Activated T-cell treated with anti-CD3 and anti-CD28 coated beads for 1 hour (primary cell): ENCODE measurements at regions not wholly inside any gene's neighbourhood (a gene's known extent, or its start where the extent isn't known, plus 50 kb on each side); places are given as distances from the start of the nearest gene placed in this dataset.
A peak's percentile ranks its signal among the peaks of the same experiment; 100 is the strongest.

Source experiments
- DNase-seq: peaks from one replicate; pipeline ENCODE4 v3.0.0-alpha.2; 2020; ENCODE audit warnings: low read depth

DNA sequence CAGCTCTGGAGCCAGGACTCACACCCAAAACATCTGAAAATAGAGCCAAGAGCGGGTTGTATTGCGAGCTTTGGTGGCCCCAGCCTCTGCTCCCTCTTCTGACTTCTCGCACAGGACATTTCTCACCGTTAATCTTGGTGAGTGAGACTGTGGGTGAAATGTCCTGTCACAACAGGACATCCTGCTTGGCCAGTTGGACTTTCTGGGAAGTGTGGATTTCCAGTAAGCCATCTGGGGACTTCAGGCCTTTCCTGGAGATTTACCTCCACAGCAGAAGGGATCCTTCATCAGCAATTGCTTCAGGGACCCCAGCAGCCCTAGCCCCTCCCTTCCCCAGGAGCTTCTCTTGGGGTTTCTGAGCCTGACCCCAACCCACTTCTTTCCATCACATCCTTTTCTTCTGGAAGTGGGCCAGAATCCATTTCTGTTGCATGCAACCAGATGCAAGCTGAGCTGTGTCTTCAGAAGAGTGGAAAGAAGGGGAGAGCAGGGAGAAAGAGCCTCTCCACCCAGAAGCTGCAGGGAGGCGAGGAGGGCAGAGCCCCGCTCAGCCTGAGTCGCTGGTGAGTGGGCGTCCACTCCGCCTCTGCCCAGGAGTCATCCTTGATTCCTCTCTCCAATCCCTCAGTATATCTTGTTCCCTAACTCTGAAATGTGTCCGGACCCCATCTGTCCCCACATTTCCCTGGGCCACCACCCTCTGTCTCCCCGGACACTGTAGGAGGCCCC lies 50.3 kb upstream of the GADD45G start:
- no peak for DNase-seq

DNA sequence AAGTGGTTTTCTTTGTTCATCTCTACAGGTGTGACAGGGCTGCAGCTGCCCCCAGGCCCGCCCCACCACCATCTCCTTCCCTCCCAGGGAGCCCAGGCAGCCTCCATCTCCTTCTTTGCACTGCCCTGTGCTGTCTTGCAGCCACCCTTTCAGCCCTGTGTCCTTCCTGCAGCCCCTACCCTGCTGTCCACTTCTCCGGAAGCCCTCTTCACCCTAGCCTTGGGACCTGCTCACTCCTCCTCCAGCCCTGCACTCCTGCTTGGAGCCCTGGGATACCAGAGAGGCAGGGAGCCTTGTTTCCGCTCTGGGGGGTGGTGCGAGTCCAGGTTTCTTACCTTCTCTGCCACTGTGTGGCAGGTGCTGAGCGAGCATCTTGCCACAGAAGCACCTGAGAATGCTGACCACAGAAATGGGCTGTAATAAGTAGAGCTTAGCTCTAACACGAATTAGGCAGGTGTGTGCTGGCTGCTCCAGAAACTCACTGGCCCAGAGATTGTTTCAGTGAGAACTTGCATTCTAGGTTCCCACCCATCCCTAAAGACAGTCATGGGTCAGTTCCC lies 51.3 kb upstream of the GADD45G start:
- no peak for DNase-seq

DNA sequence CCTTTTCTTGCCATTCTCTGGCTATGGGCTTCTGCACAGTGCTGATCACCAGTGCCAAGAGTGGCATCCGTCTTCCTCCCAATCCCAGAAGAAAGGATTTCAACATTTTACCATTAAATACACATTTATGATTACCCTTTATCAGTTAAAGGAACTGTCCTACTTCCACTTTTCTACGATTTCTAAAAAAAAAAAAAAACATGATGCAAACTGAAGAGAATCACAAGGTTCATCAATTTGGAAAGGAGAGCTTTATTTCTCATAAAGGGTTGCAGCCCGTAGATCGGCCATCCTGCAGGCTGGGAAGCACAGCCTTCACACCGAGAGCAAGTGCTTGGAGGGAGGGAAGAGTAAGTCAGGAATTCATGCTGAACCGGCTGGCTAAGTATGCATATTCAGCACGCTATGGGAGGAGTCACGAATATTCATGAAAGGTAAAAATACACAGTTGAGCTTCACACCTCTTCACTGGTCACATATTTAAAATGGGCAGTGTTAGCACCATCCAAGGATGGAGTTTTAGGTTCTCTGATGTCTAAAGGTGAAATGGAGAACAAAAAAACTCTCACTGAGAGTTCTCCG lies 52.5 kb upstream of the SEMA4D start:
- no peak for DNase-seq

DNA sequence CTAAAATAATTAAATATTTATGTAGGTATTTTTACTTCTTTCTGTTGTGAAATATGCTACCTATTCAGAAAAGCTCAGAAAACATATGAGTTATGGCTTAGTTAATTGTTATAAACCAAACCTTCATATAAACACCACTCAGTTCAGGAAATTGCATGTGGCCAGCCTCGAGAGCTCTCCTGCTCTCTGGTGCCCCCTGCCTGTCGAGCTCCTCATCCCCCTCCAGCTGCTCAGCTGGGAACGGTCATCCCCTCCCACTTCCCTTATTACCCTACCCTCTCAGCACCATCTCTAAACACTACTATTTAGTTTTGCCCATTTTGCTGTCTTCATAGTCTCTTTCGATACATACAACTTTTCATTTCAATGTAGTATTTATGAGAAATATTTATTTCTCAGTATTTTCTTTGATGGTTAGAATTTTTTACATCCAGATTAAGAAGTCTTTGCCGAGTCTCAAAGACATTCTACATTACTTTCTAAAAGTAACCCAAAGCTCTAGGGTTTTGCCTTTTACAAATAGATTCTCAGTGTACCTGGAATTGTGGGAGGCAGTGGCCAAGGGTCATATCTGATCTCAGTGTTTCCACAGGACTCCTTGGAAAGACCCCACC lies 51.2 kb upstream of the SEMA4D start:
- peak; percentile 86 for DNase-seq

DNA sequence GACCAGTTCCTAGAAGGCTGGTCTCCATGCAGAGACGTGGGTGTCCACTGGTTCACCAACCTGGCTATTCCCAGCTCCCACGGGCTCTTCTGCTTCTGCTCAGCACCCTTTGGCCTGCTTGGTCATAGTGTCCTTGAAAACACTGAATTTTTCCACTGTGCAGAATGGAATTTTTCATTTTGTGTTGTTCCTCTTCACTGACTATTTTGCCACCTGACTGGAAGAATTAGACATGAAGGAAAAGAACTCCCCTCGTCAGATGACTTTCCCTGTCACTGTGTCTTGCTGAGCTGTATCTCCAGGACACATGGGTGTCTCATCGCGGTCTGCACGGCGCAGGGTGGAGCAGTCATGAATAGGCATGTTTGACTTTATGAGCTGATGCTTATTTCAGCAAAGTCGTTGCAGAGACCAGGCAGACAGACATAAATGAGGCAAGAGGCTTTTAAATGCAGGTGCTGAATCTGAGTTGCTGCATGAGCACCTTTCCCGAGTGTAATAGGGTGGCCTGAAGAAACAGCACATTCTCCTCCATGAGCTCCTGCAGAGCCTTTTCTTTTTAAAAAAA lies 50.2 kb upstream of the SEMA4D start:
- no peak for DNase-seq
